Muscle of leg (tissue), 3 donors: ENCODE measurements at regions not wholly inside any gene's neighbourhood (a gene's known extent, or its start where the extent isn't known, plus 50 kb on each side); places are given as distances from the start of the nearest gene placed in this dataset.
"Not testable (repeated sequence)": the region's sequence is repeated elsewhere in the genome, so short reads cannot be mapped to it uniquely, and the experiment has no call there.

Experiments used
- DNase-seq: peaks from one replicate; pipeline ENCODE4 v3.0.0; 2013
- H3K27ac ChIP-seq: one replicate; pipeline ENCODE4 v1.5.1; 2013; ENCODE audit warnings: mild to moderate bottlenecking, low read length, control low read depth
- H3K27me3 ChIP-seq: one replicate; pipeline ENCODE4 v1.6.1; 2013; ENCODE audit warnings: low read length; ENCODE audit not compliant: control insufficient read depth, insufficient read depth
- H3K36me3 ChIP-seq: one replicate; pipeline ENCODE4 v1.6.1; 2013; ENCODE audit warnings: low read length; ENCODE audit not compliant: control insufficient read depth, insufficient read depth
- H3K4me1 ChIP-seq: one replicate; pipeline ENCODE4 v1.6.1; 2013; ENCODE audit warnings: low read length; ENCODE audit not compliant: control insufficient read depth, insufficient read depth
- H3K4me3 ChIP-seq: one replicate; pipeline ENCODE4 v1.5.1; 2013; ENCODE audit warnings: low read length, control low read depth
- H3K9me3 ChIP-seq: replicated peaks from 2 replicates; pipeline ENCODE4 v1.6.1; 2013; ENCODE audit warnings: low read depth, low read length; ENCODE audit not compliant: control insufficient read depth
- WGBS: methylation state at CpG from one replicate; pipeline ENCODE4 v1.1.5; 2013; ENCODE audit warnings: missing lambda C conversion rate; ENCODE audit not compliant: insufficient coverage; 5-methylcytosine and 5-hydroxymethylcytosine counted together

- no peaks in the 10 kb centered on the region for H3K36me3 ChIP-seq
- H3K4me3 ChIP-seq, result no peak overlapping the region
- H3K4me1 ChIP-seq, result no peaks in the 10 kb centered on the region
- no peak overlapping the region for H3K27ac ChIP-seq
- no CpG with 5 or more reads among the region's 6 CpGs for WGBS
- DNase-seq, result no peak
- peaks cover 3% of the 10 kb centered on the region for H3K27me3 ChIP-seq
- H3K9me3 ChIP-seq, result no peaks in the 10 kb centered on the region
Measured at GRCh38 chrX:50967736-50968135, 57.2 kb downstream of the BMP15 start.

DNA sequence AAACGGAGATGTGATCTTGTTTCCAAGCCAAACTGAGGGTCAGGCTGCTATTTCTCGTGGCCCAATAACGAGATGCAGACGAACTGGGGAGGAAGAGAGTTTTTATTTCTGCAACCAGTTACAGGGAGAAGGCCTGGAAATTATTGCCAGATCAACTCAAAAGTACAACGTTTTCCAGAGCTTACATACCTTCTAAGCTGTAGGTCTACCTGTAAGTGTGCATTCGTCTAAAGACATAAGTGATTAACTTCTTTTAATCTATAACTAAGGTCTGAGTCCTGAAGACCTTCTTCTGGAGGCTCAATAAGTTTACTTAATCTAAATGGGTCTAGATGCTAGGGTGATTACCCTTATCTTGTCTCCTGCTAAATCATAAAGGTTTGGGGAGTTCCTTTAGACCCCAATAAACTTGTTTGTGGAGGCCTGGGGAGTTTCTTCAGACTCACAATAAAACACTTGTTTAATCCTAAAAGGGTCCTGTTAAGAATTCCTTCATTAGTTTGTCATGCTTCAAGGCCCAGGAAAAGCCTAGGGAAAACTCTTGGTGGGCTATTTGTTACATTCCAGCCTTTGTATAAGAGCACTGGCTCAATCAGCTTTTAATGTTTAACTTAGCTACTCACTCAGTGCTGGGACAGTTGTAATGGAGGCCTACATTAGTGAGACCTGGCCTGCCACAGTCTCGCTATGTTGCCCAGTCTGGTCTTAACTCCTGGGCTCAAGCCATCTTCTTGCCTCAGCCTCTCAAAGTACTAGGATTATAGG lies 58.5 kb downstream of the BMP15 start:
- H3K27me3 ChIP-seq, H3K36me3 ChIP-seq, H3K9me3 ChIP-seq, H3K4me1 ChIP-seq, H3K4me3 ChIP-seq, H3K27ac ChIP-seq, DNase-seq: not testable (repeated sequence)
- WGBS, result 80% methylated on average over 4 of the region's 7 CpGs

DNA sequence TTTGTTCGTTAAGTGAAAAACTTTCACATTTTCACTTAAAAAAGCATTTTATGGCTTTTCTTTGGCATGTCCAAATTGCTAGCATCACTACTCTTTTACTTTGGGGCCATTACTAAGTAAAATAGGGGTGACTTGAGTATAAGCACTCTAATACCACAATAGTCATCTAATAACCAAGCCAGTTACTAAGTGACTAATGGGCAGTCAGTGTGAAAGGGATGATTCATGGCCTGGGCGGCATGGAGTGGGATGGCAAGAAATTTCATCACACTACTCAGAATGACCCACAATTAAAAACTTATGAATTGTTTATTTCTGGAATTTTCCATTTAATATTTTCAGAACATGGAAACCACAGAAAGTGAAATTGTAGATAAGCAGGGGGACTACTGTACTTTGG lies 60.9 kb downstream of the BMP15 start:
- DNase-seq, result no peak
- no peaks in the 10 kb centered on the region for H3K4me1 ChIP-seq
- H3K27ac ChIP-seq, result no peak overlapping the region

DNA sequence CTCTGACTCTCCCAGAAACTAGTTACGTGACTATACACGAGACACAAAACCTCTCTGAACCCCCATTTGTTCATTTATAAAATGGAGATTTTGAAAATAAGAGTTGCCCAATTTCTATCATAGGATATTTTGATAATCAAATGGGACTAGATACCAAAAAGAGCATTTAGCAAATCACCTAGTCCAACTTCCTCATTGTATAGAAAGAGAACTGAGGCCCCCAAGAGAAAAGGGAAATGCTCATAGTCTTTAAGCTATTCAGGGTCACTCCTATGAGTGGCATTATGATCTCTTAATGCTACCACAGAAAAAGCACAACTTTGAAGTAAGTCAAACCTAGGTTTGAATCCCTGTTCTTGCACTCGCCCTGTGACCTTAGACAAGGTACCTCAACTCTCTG lies 62.7 kb downstream of the BMP15 start:
- no peaks in the 10 kb centered on the region for H3K36me3 ChIP-seq
- WGBS, result no CpG with 5 or more reads among the region's 3 CpGs
- H3K9me3 ChIP-seq, result no peaks in the 10 kb centered on the region
- no peak overlapping the region for H3K27ac ChIP-seq
- no peak overlapping the region for H3K4me3 ChIP-seq
- H3K27me3 ChIP-seq, result no peaks in the 10 kb centered on the region
- DNase-seq, result no peak
- H3K4me1 ChIP-seq, result no peaks in the 10 kb centered on the region

More for the DNA sequence above, 60.9 kb downstream of the BMP15 start:
- no peaks in the 10 kb centered on the region for H3K36me3 ChIP-seq
- H3K4me3 ChIP-seq, result no peak overlapping the region
- H3K9me3 ChIP-seq, result no peaks in the 10 kb centered on the region
- H3K27me3 ChIP-seq, result no peaks in the 10 kb centered on the region
- no CpG with 5 or more reads among the region's 2 CpGs for WGBS

GRCh38 chrX:50978920-50979682 lies 68.6 kb downstream of the BMP15 start:
- Histone ChIP-seq H3K36me3 (no peaks in the 10 kb centered on the region), H3K9me3 (no peaks in the 10 kb centered on the region), H3K27ac (no peak overlapping the region), H3K4me3 (no peak overlapping the region), H3K4me1 (no peaks in the 10 kb centered on the region), H3K27me3 (peaks cover 14% of the 10 kb centered on the region)
- WGBS, result 25% methylated on average over 10 of the region's 13 CpGs
- DNase-seq, result peak; percentile 49

- Histone ChIP-seq H3K4me1 (no peaks in the 10 kb centered on the region), H3K27me3 (peaks cover 14% of the 10 kb centered on the region), H3K27ac (no peak overlapping the region), H3K36me3 (no peaks in the 10 kb centered on the region), H3K4me3 (no peak overlapping the region), H3K9me3 (no peaks in the 10 kb centered on the region)
- 67% methylated on average over 1 of the region's 3 CpGs for WGBS
- DNase-seq, result no peak
Measured at GRCh38 chrX:50980251-50980650, 69.7 kb downstream of the BMP15 start.

GRCh38 chrX:50988649-50989048 lies 78.1 kb downstream of the BMP15 start:
- peak; percentile 51 for DNase-seq
- H3K4me3 ChIP-seq, result no peak overlapping the region
- H3K4me1 ChIP-seq, result no peaks in the 10 kb centered on the region
- H3K36me3 ChIP-seq, result no peaks in the 10 kb centered on the region
- H3K27ac ChIP-seq, result no peak overlapping the region
- H3K27me3 ChIP-seq, result peaks cover 16% of the 10 kb centered on the region
- WGBS, result no CpG with 5 or more reads among the region's 2 CpGs
- H3K9me3 ChIP-seq, result no peaks in the 10 kb centered on the region

DNA sequence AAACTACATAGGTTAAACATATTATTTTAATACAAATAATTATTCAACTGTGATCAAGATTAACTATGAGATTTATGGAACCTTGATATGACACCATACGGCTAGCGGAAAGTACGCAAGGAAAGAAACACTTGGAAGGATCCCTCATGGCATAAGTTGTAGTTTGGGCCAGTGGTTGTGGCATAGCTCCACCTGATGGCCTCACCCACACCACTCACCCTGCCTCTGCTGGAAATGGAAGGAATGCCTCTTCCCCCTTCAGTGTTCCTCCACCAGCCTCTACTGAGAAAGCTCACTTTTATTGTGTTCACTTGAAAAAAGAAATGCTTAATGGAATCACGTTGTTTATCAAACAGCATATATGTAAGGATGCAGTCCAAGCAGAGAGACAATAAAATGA lies 86.4 kb downstream of the BMP15 start:
- WGBS, result no CpG with 5 or more reads among the region's 4 CpGs
- H3K9me3 ChIP-seq, result no peaks in the 10 kb centered on the region

DNA sequence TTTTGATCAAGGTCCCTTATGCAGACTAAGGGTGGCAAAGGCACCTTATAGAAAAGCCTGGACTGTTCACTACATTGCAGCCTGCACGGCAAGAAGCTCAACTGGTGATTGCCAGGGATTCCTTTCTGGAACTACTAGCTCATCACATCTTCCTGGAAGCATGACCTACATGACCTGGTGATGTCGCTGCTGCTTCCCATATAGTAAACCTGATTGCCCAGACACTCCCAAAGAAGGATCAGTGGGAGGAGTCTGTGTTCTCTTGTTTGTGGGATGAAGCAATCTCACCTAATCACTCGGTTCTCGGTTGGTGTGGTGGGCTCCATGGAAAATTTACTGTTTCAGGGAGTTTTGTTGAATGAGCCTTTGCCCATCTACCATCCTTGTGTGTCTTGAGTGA lies 89.8 kb downstream of the BMP15 start:
- H3K27ac ChIP-seq, H3K9me3 ChIP-seq, H3K4me3 ChIP-seq, H3K36me3 ChIP-seq, DNase-seq, H3K4me1 ChIP-seq: not testable (repeated sequence)
- peaks cover 12% of the 10 kb centered on the region for H3K27me3 ChIP-seq
- WGBS, result 92% methylated on average over 2 of the region's 4 CpGs

More for the DNA sequence above, 86.4 kb downstream of the BMP15 start:
- no peak overlapping the region for H3K27ac ChIP-seq
- peaks cover 11% of the 10 kb centered on the region for H3K27me3 ChIP-seq
- no peak overlapping the region for H3K4me3 ChIP-seq
- H3K4me1 ChIP-seq, result no peaks in the 10 kb centered on the region
- H3K36me3 ChIP-seq, result no peaks in the 10 kb centered on the region
- DNase-seq, result no peak

DNA sequence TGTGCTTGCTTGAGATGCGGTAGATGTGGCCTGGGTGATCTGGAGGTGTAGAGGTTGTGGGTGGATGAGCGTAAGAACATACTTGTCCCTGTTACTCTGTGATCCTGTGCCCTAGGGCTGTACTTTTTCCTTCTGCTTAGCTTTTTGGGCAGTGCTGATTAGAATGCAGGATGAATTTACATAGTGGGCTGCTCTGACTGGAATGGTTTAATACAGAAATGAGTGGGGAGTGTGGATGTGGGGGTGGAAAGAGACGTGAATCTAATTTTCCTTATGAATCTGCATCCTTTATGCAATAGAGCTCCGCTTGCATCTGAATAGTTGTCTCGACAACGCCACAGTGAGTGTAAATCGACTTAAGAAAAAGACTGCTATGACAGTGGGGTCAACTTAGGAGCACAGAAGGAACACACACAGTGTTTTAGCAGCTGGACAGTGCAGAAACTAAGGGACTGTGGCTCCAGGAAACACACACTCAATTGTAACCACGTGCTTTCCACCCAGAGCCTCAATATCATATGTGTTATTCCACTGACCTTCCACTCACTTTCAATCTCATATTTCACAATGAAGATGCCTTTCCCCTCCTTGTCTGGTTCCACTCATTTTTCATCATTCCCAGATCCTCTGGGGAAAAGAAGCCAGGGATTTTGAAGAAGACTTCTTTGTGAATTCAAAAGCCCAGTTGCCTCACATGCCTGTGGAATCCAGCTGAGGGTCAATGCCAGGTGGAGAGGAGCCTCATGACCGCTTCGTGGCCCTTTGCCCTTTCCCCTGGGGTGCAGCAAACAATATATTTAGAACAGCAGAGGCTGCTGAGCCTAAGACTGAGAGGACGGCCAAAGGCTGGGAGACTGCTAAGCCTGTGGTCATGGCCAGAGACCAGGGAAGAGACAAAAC lies 91.4 kb downstream of the BMP15 start:
- WGBS, result 29% methylated on average over 7 of the region's 11 CpGs
- not testable (repeated sequence) for H3K4me1 ChIP-seq, H3K9me3 ChIP-seq, H3K36me3 ChIP-seq, H3K27ac ChIP-seq, H3K4me3 ChIP-seq
- peaks cover 20% of the 10 kb centered on the region for H3K27me3 ChIP-seq
- DNase-seq, result peak; percentile 82
